GM12874 (cell line): ENCODE measurements at regions not wholly inside any gene's neighbourhood (a gene's known extent, or its start where the extent isn't known, plus 50 kb on each side); places are given as distances from the start of the nearest gene placed in this dataset.

Experiments used
- CTCF ChIP-seq: IDR thresholded peaks from 2 replicates; pipeline ENCODE4 v1.5.1; 2011; ENCODE audit warnings: low read depth, mild to moderate bottlenecking, control low read depth, low read length, moderate library complexity; ENCODE audit not compliant: insufficient read depth

GRCh38 chr12:17592472-17592871, 497.5 kb downstream of the RERGL start:
- TF ChIP-seq CTCF, result no peak

GRCh38 chr12:17591005-17591681, 498.9 kb downstream of the RERGL start:
- TF ChIP-seq CTCF, result no peak

- no peak for TF ChIP-seq CTCF
Observed at GRCh38 chr12:17588968-17589367, 501.0 kb downstream of the RERGL start.

DNA sequence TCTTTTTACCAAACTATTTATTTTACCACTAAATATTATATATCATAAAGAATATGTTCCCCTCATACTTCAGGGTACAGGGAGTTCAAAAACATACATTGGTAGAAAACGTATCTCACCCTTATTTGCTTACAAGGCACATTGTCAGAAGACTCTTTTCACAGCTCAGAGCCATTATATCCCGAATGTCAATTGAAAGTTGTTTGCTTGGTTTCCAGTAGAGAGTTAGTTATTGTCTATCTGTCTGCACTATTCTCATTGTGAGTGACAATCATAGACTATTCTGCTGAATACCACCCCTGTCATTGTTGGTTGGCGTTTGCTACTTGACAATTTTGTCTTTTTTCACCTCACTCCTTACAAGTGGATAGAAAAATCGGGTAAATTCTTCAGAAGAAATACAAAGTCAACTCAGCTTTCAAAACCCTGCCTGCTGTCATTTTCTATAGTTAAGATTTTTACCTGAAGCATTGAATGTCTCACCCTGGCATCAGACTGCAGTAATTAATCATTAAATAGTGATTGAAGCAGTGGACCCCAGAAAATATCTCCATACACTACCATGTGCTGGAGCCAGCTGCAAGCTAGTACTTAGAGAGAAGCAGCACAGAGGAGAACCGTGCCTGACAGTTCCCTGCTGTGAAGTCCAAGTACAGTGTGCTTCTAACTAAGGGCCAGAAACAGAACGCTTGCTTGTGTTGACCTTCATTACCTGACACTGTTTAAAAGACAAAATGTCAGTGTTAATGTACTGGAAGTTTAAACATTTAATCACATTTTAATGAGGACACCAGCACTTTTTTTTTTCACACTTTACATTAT, 510.6 kb downstream of the RERGL start:
- TF ChIP-seq CTCF, result no peak

GRCh38 chr12:17577405-17577804, 512.6 kb downstream of the RERGL start:
- TF ChIP-seq CTCF, result no peak

- TF ChIP-seq CTCF, result no peak
Observed at GRCh38 chr12:17572250-17572649, 517.7 kb downstream of the RERGL start.

GRCh38 chr12:17571047-17571446, 518.9 kb downstream of the RERGL start:
- TF ChIP-seq CTCF, result no peak
